Kidney (tissue), 13 donors: ENCODE measurements at regions not wholly inside any gene's neighbourhood (a gene's known extent, or its start where the extent isn't known, plus 50 kb on each side); places are given as distances from the start of the nearest gene placed in this dataset.
"Not testable (repeated sequence)": the region's sequence is repeated elsewhere in the genome, so short reads cannot be mapped to it uniquely, and the experiment has no call there.

Source experiments
- DNase-seq, 5 donors: peaks; one replicate each; pipeline ENCODE4 v3.0.0-alpha.2; 2013 to 2020
- FAIRE-seq: peaks from 2 replicates; lab custom pipeline; 2012; peaks lifted over from hg19 to GRCh38; lab: Jason Lieb, UNC
- H3K27ac ChIP-seq, 2 donors: one replicate each; pipeline ENCODE4 v1.7.0; 2013; ENCODE audit warnings: low read depth in 2 of 2, low read length in 2 of 2, inconsistent platforms in 1 of 2
- H3K27me3 ChIP-seq: one replicate; pipeline ENCODE4 v1.7.1; 2013; ENCODE audit warnings: low read length, inconsistent platforms; ENCODE audit not compliant: control insufficient read depth, insufficient read depth
- H3K36me3 ChIP-seq, 3 donors: one replicate each; pipeline versions ENCODE4 v1.7.0 to v1.7.1; 2013; ENCODE audit warnings: low read length in 3 of 3, control low read depth in 1 of 3, inconsistent platforms in 1 of 3; ENCODE audit not compliant: insufficient read depth in 3 of 3, control insufficient read depth in 2 of 3
- H3K4me1 ChIP-seq, 3 donors: one replicate each; pipeline versions ENCODE4 v1.7.0 to v1.7.1; 2013; ENCODE audit warnings: low read length in 3 of 3, inconsistent platforms in 1 of 3, low read depth in 1 of 3; ENCODE audit not compliant: control insufficient read depth in 2 of 3, insufficient read depth in 2 of 3
- H3K4me3 ChIP-seq, 3 donors: one replicate each; pipeline versions ENCODE4 v1.7.0 to v1.8.1; 2013; ENCODE audit warnings: low read length in 3 of 3, control low read depth in 1 of 3, inconsistent platforms in 1 of 3
- H3K9ac ChIP-seq, 3 donors: one replicate each; pipeline versions ENCODE4 v1.7.0 to v1.7.1; 2013; ENCODE audit warnings: low read length in 3 of 3, control low read depth in 1 of 3, inconsistent platforms in 1 of 3
- H3K9me3 ChIP-seq, 3 donors: one replicate each; pipeline versions ENCODE4 v1.7.0 to v1.7.1; 2013; ENCODE audit warnings: low read length in 3 of 3, control low read depth in 1 of 3, inconsistent platforms in 1 of 3; ENCODE audit not compliant: control insufficient read depth in 2 of 3, insufficient read depth in 1 of 3
- intact Hi-C: fragments of 100-400 bp; cut with DNase I; formaldehyde crosslinking; loops from one replicate; pipeline ENCODE4 v1.11.1; 2022
- TF ChIP-seq, protein P1 (sequence below): IDR thresholded peaks from 3 replicates; pipeline ENCODE4 v1.5.1; 2012; ENCODE audit warnings: mild to moderate bottlenecking, moderate library complexity, borderline replicate concordance; ENCODE audit not compliant: insufficient read depth; ENCODE audit errors: extremely low read depth
- donor health status: control.
- donor health status: control.
- donor health status: control.
- donor health status: control.
- donor health status: control.
- donor health status: DM: yes; HTN: yes; CAD: no.
- donor health status: Normal renal cell carcinoma (clear cell type).

DNA sequence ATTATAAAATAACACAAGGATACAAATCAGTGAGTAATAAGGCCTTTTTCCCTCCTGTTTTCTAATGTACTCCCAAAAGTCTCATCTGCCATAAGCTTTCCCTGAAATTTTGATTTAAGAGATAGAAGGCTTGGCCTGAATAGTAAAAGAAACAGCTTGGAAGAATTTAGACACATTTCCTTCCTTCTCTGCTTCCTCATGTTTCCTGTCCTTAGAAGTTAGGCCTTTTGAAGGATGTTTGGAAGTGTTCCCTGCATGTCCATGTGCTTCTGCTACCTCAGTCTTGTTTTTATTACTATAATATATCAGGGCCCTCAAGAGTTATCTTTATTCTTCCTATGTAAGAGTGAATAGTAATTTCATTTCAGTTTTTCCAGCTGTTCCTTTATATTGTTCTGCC, 242.7 kb downstream of the DEPDC1B start:
- Histone ChIP-seq H3K27me3 (no peaks in the 10 kb centered on the region), H3K9ac (no peak overlapping the region), H3K36me3 (no peaks in the 10 kb centered on the region), H3K27ac (no peak overlapping the region), H3K4me3 (no peak overlapping the region), H3K9me3 (no peaks in the 10 kb centered on the region), H3K4me1 (no peaks in the 10 kb centered on the region)
- no peak for FAIRE-seq
- TF ChIP-seq, protein P1, sequence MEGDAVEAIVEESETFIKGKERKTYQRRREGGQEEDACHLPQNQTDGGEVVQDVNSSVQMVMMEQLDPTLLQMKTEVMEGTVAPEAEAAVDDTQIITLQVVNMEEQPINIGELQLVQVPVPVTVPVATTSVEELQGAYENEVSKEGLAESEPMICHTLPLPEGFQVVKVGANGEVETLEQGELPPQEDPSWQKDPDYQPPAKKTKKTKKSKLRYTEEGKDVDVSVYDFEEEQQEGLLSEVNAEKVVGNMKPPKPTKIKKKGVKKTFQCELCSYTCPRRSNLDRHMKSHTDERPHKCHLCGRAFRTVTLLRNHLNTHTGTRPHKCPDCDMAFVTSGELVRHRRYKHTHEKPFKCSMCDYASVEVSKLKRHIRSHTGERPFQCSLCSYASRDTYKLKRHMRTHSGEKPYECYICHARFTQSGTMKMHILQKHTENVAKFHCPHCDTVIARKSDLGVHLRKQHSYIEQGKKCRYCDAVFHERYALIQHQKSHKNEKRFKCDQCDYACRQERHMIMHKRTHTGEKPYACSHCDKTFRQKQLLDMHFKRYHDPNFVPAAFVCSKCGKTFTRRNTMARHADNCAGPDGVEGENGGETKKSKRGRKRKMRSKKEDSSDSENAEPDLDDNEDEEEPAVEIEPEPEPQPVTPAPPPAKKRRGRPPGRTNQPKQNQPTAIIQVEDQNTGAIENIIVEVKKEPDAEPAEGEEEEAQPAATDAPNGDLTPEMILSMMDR, result no peak
- intact Hi-C loops, result no loop called here
- peak in 2 of 5 donors; percentile 49 to 90 for DNase-seq

DNA sequence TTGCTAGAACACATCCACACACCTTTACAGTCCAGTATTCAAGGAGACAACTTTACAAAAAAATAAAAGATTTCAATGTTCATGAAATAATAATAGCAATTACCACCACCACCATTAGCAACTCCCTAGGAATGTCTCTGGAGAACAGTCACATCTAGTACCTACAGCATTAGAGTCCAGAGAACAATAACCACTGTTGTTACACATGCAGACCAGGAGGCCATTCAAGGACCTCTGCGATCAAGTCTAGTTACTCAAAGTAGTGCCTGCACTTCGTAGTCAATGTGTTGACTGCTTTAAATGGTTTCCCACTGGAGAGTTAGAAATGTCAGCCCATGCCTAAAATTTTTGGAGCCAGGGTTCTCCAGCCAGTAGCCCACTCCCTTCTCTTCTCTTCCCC, 244.4 kb downstream of the DEPDC1B start:
- no peak overlapping the region for H3K9ac ChIP-seq
- H3K27ac ChIP-seq, result no peak overlapping the region
- H3K4me1 ChIP-seq, result no peaks in the 10 kb centered on the region
- H3K36me3 ChIP-seq, result no peaks in the 10 kb centered on the region
- DNase-seq, result no peak
- H3K27me3 ChIP-seq, result no peaks in the 10 kb centered on the region
- TF ChIP-seq, protein P1, result no peak
- no peaks in the 10 kb centered on the region for H3K9me3 ChIP-seq
- FAIRE-seq, result no peak
- intact Hi-C loops, result no loop called here
- H3K4me3 ChIP-seq, result no peak overlapping the region

DNA sequence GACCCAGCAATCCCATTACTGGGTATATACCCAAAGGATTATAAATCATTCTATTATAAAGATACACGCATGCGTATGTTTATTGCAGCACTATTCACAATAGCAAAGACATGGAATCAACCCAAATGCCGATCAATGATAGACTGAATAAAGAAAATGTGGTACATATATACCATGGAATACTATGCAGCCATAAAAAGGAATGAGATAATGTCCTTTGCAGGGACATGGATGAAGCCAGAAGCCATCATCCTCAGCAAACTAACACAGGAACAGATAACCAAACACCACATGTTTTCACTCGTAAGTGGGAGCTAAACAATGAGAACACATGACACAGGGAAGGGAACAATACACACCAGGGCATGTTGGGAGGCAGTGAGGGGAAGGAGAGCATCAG, 245.7 kb downstream of the DEPDC1B start:
- H3K27ac ChIP-seq, H3K4me3 ChIP-seq, DNase-seq, intact Hi-C loops, H3K9me3 ChIP-seq, H3K36me3 ChIP-seq, H3K4me1 ChIP-seq, H3K9ac ChIP-seq, H3K27me3 ChIP-seq, FAIRE-seq: not testable (repeated sequence)

DNA sequence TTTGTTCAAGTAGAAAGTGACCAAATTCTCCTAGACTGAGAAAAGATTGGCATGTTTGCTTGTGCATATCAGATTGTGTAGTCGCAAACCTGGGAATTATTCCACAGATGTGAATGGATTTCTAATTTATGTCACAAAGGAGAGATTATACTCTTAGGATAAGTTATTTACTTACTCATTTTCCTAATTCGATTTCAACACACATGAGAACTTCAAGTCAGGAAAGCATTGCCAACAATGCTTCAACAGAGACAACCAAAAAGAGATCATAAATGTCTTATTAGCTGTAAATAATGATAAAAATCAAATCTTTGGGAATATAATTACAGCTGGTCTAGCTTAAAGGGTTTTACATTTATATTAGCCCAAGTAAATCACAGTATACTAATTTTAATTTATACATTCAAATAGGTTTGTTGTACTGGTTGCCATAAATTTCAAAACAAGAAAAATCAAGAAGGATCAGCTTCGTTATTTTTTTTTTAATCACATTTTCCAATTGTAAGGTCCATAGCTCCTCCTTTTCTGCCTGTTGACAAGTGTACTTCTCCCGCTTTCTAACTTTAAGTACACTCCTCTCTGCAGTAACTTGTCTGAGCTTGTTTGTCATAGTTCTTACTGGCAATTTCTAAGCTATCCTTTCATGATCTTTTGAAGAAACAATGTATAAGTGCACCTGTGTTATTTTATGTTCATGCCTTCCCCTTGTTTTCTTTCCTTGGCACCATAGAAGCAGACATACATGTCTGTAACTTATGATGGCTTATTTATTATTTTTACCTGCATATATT, 246.6 kb downstream of the DEPDC1B start:
- Histone ChIP-seq H3K9ac (no peak overlapping the region), H3K36me3 (no peaks in the 10 kb centered on the region), H3K4me3 (no peak overlapping the region), H3K27ac (no peak overlapping the region), H3K27me3 (no peaks in the 10 kb centered on the region), H3K4me1 (no peaks in the 10 kb centered on the region), H3K9me3 (no peaks in the 10 kb centered on the region)
- FAIRE-seq (no peak), DNase-seq (peak in 2 of 5 donors; percentile 10 to 30)
- intact Hi-C loops, result no loop called here
- TF ChIP-seq, protein P1, result no peak
